ENCODE measurements at regions not wholly inside any gene's neighbourhood (a gene's known extent, or its start where the extent isn't known, plus 50 kb on each side); places are given as distances from the start of the nearest gene placed in this dataset.

- no peak for TF ChIP-seq RAD21 (IDR thresholded peaks at IDR 0.05; ENCODE audit: low read depth)
- no peak for TF ChIP-seq REST (IDR thresholded peaks at IDR 0.05; ENCODE audit: low read depth)
- no peak for TF ChIP-seq TEAD4 (IDR thresholded peaks at IDR 0.05)
- no peak for TF ChIP-seq EGR1 (IDR thresholded peaks at IDR 0.05)
- TF ChIP-seq NFIC (IDR thresholded peaks at IDR 0.05) = no peak
- TF ChIP-seq TCF12 (IDR thresholded peaks at IDR 0.05; ENCODE audit: low read depth) = no peak
- TF ChIP-seq TAF1 (IDR thresholded peaks at IDR 0.05; ENCODE audit: low read depth) = no peak
- TF ChIP-seq FOXM1 (IDR thresholded peaks at IDR 0.05; ENCODE audit: borderline replicate concordance, low read depth) = no peak
- TF ChIP-seq EP300 (IDR thresholded peaks at IDR 0.05; ENCODE audit: borderline replicate concordance) = no peak
- no peak for TF ChIP-seq CEBPB (IDR thresholded peaks at IDR 0.05)
- TF ChIP-seq YY1 (IDR thresholded peaks at IDR 0.05; ENCODE audit: low read depth) = no peak
- TF ChIP-seq USF1 (IDR thresholded peaks at IDR 0.05) = no peak
- TF ChIP-seq ZBTB7A (IDR thresholded peaks at IDR 0.05; ENCODE audit: low read depth) = no peak
- no peak for TF ChIP-seq CREB1 (IDR thresholded peaks at IDR 0.05; ENCODE audit: low read depth)
- TF ChIP-seq MAX (IDR thresholded peaks at IDR 0.05) = no peak
These were observed 278.4 kb upstream of the IRX5 start for GRCh38 chr16:54652201-54652770.

- TF ChIP-seq RAD21 (IDR thresholded peaks at IDR 0.05; ENCODE audit: low read depth) (no peak), CEBPB (IDR thresholded peaks at IDR 0.05) (no peak)
These were observed 279.0 kb upstream of the IRX5 start for GRCh38 chr16:54651440-54652195.

- TF ChIP-seq USF1 (IDR thresholded peaks at IDR 0.05) (no peak), RAD21 (IDR thresholded peaks at IDR 0.05; ENCODE audit: low read depth) (no peak), TCF12 (IDR thresholded peaks at IDR 0.05; ENCODE audit: low read depth) (no peak)
These were observed 280.8 kb upstream of the IRX5 start for GRCh38 chr16:54649876-54650275.

- TF ChIP-seq EGR1 (IDR thresholded peaks at IDR 0.05) = no peak
- no peak for TF ChIP-seq TCF12 (IDR thresholded peaks at IDR 0.05; ENCODE audit: low read depth)
- TF ChIP-seq TAF1 (IDR thresholded peaks at IDR 0.05; ENCODE audit: low read depth) = no peak
- no peak for TF ChIP-seq ZBTB7A (IDR thresholded peaks at IDR 0.05; ENCODE audit: low read depth)
- no peak for TF ChIP-seq TEAD4 (IDR thresholded peaks at IDR 0.05)
- TF ChIP-seq REST (IDR thresholded peaks at IDR 0.05; ENCODE audit: low read depth) = no peak
- no peak for TF ChIP-seq NFIC (IDR thresholded peaks at IDR 0.05)
These were observed 282.1 kb upstream of the IRX5 start for GRCh38 chr16:54648575-54648974.

GRCh38 chr16:54647725-54648221 is 282.9 kb upstream of the IRX5 start:
- TF ChIP-seq TEAD4 (IDR thresholded peaks at IDR 0.05) (no peak), MAX (IDR thresholded peaks at IDR 0.05) (no peak), TAF1 (IDR thresholded peaks at IDR 0.05; ENCODE audit: low read depth) (no peak), FOXM1 (IDR thresholded peaks at IDR 0.05; ENCODE audit: borderline replicate concordance, low read depth) (no peak), USF1 (IDR thresholded peaks at IDR 0.05) (no peak), EP300 (IDR thresholded peaks at IDR 0.05; ENCODE audit: borderline replicate concordance) (no peak), EGR1 (IDR thresholded peaks at IDR 0.05) (no peak), ZBTB7A (IDR thresholded peaks at IDR 0.05; ENCODE audit: low read depth) (no peak), CEBPB (IDR thresholded peaks at IDR 0.05) (no peak), YY1 (IDR thresholded peaks at IDR 0.05; ENCODE audit: low read depth) (no peak)

GRCh38 chr16:54647216-54647615 is 283.4 kb upstream of the IRX5 start:
- no peak for TF ChIP-seq MAX (IDR thresholded peaks at IDR 0.05)
- no peak for TF ChIP-seq TEAD4 (IDR thresholded peaks at IDR 0.05)
- TF ChIP-seq REST (IDR thresholded peaks at IDR 0.05; ENCODE audit: low read depth) = no peak
- TF ChIP-seq CREB1 (IDR thresholded peaks at IDR 0.05; ENCODE audit: low read depth) = no peak
- no peak for TF ChIP-seq RAD21 (IDR thresholded peaks at IDR 0.05; ENCODE audit: low read depth)
- no peak for TF ChIP-seq USF1 (IDR thresholded peaks at IDR 0.05)
- TF ChIP-seq FOXM1 (IDR thresholded peaks at IDR 0.05; ENCODE audit: borderline replicate concordance, low read depth) = no peak
- TF ChIP-seq TCF12 (IDR thresholded peaks at IDR 0.05; ENCODE audit: low read depth) = no peak
- no peak for TF ChIP-seq YY1 (IDR thresholded peaks at IDR 0.05; ENCODE audit: low read depth)
